CD14-positive monocyte (primary cell): ENCODE measurements at regions not wholly inside any gene's neighbourhood (a gene's known extent, or its start where the extent isn't known, plus 50 kb on each side); places are given as distances from the start of the nearest gene placed in this dataset.

ENCODE experiments used
- DNase-seq, 3 donors: peaks; one replicate each; pipeline ENCODE4 v3.0.0-alpha.2; 2011 to 2022
- H2AFZ ChIP-seq: 2 replicates; pipeline ENCODE4 v1.6.0; 2012; ENCODE audit warnings: mild to moderate bottlenecking, low read depth, low read length, inconsistent platforms; ENCODE audit not compliant: insufficient read depth, poor library complexity, severe bottlenecking
- H3K27ac ChIP-seq, 2 donors: 1 replicate in 1 of 2; 2 replicates in 1 of 2; pipeline ENCODE4 v1.5.1; 2012 to 2013; ENCODE audit warnings: low read length in 2 of 2, control low read depth in 1 of 2, inconsistent platforms in 1 of 2, low read depth in 1 of 2, mild to moderate bottlenecking in 1 of 2
- H3K27me3 ChIP-seq, 2 donors: one replicate each; pipeline versions ENCODE4 v1.6.0 to v1.6.1; 2011 to 2013; ENCODE audit warnings: low read length in 2 of 2; ENCODE audit not compliant: control insufficient read depth in 2 of 2, insufficient read depth in 2 of 2
- H3K36me3 ChIP-seq, 2 donors: replicated peaks in 1 of 2; 1 replicate in 1 of 2; 2 replicates in 1 of 2; pipeline versions ENCODE4 v1.5.1 to v1.6.1; 2012 to 2013; ENCODE audit warnings: low read length in 2 of 2, control low read depth in 1 of 2, inconsistent platforms in 1 of 2, mild to moderate bottlenecking in 1 of 2; ENCODE audit not compliant: insufficient read depth in 2 of 2, control insufficient read depth in 1 of 2
- H3K4me1 ChIP-seq, 2 donors: 1 replicate in 1 of 2; 2 replicates in 1 of 2; pipeline versions ENCODE4 v1.5.1 to v1.6.1; 2012 to 2013; ENCODE audit warnings: low read length in 2 of 2, control low read depth in 1 of 2, inconsistent platforms in 1 of 2, mild to moderate bottlenecking in 1 of 2, moderate library complexity in 1 of 2; ENCODE audit not compliant: insufficient read depth in 2 of 2, control insufficient read depth in 1 of 2
- H3K4me2 ChIP-seq: replicated peaks from 2 replicates; pipeline ENCODE3; 2012; ENCODE audit warnings: low read length, moderate library complexity, mild to moderate bottlenecking; ENCODE audit not compliant: poor library complexity, severe bottlenecking; ENCODE audit errors: extremely low read depth
- H3K4me3 ChIP-seq, 3 experiments: fragments of 200-600 bp in 1 of 3; sonication (generic) in 1 of 3; replicated peaks in 1 of 3; 1 replicate in 2 of 3; 2 replicates in 1 of 3; pipeline ENCODE4 v1.5.1; 2011 to 2013; ENCODE audit warnings: low read length in 3 of 3, mild to moderate bottlenecking in 3 of 3, control low read depth in 2 of 3, low read depth in 2 of 3, inconsistent platforms in 1 of 3, moderate library complexity in 1 of 3
- H3K79me2 ChIP-seq: 2 replicates; pipeline ENCODE4 v1.6.0; 2012; ENCODE audit warnings: mild to moderate bottlenecking, control low read depth, inconsistent platforms, low read length, moderate library complexity; ENCODE audit not compliant: insufficient read depth
- H3K9ac ChIP-seq: 2 replicates; pipeline ENCODE4 v1.6.0; 2017; ENCODE audit warnings: low read length, mild to moderate bottlenecking; ENCODE audit not compliant: insufficient read depth, poor library complexity, severe bottlenecking
- H3K9me3 ChIP-seq, 2 donors: replicated peaks in 1 of 2; 1 replicate in 1 of 2; 2 replicates in 1 of 2; pipeline versions ENCODE4 v1.5.1 to v1.6.1; 2012 to 2013; ENCODE audit warnings: low read length in 2 of 2, control low read depth in 1 of 2; ENCODE audit not compliant: control insufficient read depth in 1 of 2, insufficient read depth in 1 of 2
- H4K20me1 ChIP-seq: 2 replicates; pipeline ENCODE4 v1.6.0; 2012; ENCODE audit warnings: mild to moderate bottlenecking, low read length, control low read depth, moderate library complexity; ENCODE audit not compliant: insufficient read depth
- H3K27ac Mint-ChIP-seq, 7 donors: one replicate each; pipeline ENCODE4 v1.8.0; 2020; ENCODE audit warnings: mild to moderate bottlenecking in 7 of 7, mixed read lengths in 7 of 7, moderate library complexity in 6 of 7, inconsistent platforms in 2 of 7
- H3K27me3 Mint-ChIP-seq, 3 donors: one replicate each; pipeline ENCODE4 v1.8.0; 2021 to 2022; ENCODE audit warnings: low read depth in 3 of 3, mild to moderate bottlenecking in 3 of 3, mixed read lengths in 3 of 3, moderate library complexity in 3 of 3, inconsistent platforms in 1 of 3
- H3K36me3 Mint-ChIP-seq, 2 donors: one replicate each; pipeline ENCODE4 v1.8.0; 2020; ENCODE audit warnings: mixed read lengths in 2 of 2, inconsistent platforms in 1 of 2, mild to moderate bottlenecking in 1 of 2
- H3K4me1 Mint-ChIP-seq: one replicate; pipeline ENCODE4 v1.8.0; 2020; ENCODE audit warnings: mild to moderate bottlenecking, mixed read lengths
- H3K4me3 Mint-ChIP-seq, 2 donors: one replicate each; pipeline ENCODE4 v1.8.0; 2020; ENCODE audit warnings: mild to moderate bottlenecking in 2 of 2, mixed read lengths in 2 of 2, moderate library complexity in 1 of 2
- H3K9me3 Mint-ChIP-seq, 7 donors: one replicate each; pipeline ENCODE4 v1.8.0; 2020 to 2022; ENCODE audit warnings: mixed read lengths in 7 of 7, mild to moderate bottlenecking in 6 of 7, moderate library complexity in 6 of 7, inconsistent platforms in 2 of 7
- WGBS: methylation state at CpG from one replicate; pipeline ENCODE4 v1.1.5; 2013; ENCODE audit warnings: missing lambda C conversion rate; ENCODE audit not compliant: insufficient coverage; 5-methylcytosine and 5-hydroxymethylcytosine counted together
- intact Hi-C, 2 donors: fragments of 100-400 bp; cut with micrococcal nuclease; formaldehyde crosslinking; loops; one replicate each; pipeline versions ENCODE4 v1.15.0 to v1.15.1; 2023
- TF ChIP-seq, protein P1 (sequence below): fragments of 200-600 bp; IDR thresholded peaks from one replicate; pipeline ENCODE4 v1.8.0; 2022; ENCODE audit warnings: antibody characterized with exemption, mild to moderate bottlenecking

DNA sequence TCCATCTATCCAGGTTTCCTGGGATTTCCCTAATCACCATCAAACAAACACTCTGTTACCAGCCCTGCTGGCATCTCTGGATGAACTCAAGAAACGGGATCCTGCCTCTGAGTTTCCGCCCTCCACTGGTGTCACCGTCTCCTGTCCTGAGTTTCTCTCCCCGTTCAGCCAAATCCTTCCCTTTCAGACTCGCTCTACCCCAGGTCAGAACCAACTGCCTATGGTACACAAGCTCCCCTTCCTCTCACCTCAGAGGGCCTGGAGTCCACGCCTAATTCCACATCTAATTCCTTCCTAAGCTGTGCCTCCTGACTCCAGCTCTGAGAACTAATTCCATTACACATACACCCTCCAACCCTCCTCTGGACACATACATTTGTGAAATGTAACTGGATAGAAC lies 96.1 kb downstream of the SHANK2 start:
- no peak overlapping the region for H3K27ac Mint-ChIP-seq
- no peaks in the 10 kb centered on the region for H3K4me1 ChIP-seq
- H3K27me3 Mint-ChIP-seq: peaks cover 22 to 31% (median 26%) of the 10 kb centered on the region in 3 donors
- no peaks in the 10 kb centered on the region for H4K20me1 ChIP-seq
- no peak overlapping the region for H2AFZ ChIP-seq
- H3K9me3 Mint-ChIP-seq: peaks cover 0 to 6% (median 0%) of the 10 kb centered on the region in 7 donors
- no peaks in the 10 kb centered on the region for H3K36me3 Mint-ChIP-seq
- H3K9me3 ChIP-seq: no peaks in the 10 kb centered on the region
- no peak for DNase-seq
- no peak overlapping the region for H3K4me2 ChIP-seq
- no peak overlapping the region for H3K27ac ChIP-seq
- 89% methylated on average over 6 of the region's 6 CpGs for WGBS
- H3K4me3 ChIP-seq: no peak overlapping the region
- H3K4me3 Mint-ChIP-seq: no peak overlapping the region
- no peaks in the 10 kb centered on the region for H3K79me2 ChIP-seq
- no peak overlapping the region for H3K9ac ChIP-seq
- TF ChIP-seq, protein P1, sequence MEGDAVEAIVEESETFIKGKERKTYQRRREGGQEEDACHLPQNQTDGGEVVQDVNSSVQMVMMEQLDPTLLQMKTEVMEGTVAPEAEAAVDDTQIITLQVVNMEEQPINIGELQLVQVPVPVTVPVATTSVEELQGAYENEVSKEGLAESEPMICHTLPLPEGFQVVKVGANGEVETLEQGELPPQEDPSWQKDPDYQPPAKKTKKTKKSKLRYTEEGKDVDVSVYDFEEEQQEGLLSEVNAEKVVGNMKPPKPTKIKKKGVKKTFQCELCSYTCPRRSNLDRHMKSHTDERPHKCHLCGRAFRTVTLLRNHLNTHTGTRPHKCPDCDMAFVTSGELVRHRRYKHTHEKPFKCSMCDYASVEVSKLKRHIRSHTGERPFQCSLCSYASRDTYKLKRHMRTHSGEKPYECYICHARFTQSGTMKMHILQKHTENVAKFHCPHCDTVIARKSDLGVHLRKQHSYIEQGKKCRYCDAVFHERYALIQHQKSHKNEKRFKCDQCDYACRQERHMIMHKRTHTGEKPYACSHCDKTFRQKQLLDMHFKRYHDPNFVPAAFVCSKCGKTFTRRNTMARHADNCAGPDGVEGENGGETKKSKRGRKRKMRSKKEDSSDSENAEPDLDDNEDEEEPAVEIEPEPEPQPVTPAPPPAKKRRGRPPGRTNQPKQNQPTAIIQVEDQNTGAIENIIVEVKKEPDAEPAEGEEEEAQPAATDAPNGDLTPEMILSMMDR: no peak
- intact Hi-C loops: no loop called here
- H3K4me1 Mint-ChIP-seq: no peaks in the 10 kb centered on the region
- no peaks in the 10 kb centered on the region for H3K36me3 ChIP-seq
- H3K27me3 ChIP-seq: peaks cover 0 to 8% of the 10 kb centered on the region in 2 donors

DNA sequence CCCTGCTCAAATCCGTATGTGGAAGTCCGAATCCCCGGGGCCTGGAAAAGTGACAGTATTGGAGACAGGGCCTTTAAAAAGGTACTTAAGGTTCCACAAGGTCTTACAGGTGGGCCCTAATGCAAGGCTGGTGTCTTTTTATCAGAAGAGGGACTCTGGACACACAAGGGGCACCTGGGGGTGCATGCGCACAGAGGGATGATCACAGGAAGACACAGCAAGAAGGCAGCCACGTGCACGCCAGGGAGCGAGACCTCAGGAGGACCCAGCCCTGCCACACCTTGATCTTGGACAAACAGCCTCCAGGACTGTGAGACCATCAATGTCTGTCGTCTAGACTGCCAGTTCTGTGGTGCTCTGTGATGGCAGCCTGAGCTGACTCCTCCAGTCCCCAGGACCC lies 96.5 kb downstream of the SHANK2 start:
- no peak for DNase-seq
- TF ChIP-seq, protein P1: no peak
- Histone ChIP-seq H3K27ac (no peak overlapping the region), H3K9me3 (no peaks in the 10 kb centered on the region), H3K79me2 (no peaks in the 10 kb centered on the region), H3K36me3 (no peaks in the 10 kb centered on the region), H3K27me3 (peaks cover 0 to 8% of the 10 kb centered on the region in 2 donors), H2AFZ (no peak overlapping the region), H3K9ac (no peak overlapping the region), H3K4me2 (no peak overlapping the region), H4K20me1 (no peaks in the 10 kb centered on the region), H3K4me3 (no peak overlapping the region), H3K4me1 (no peaks in the 10 kb centered on the region)
- intact Hi-C loops: no loop called here
- WGBS: 93% methylated on average over 7 of the region's 8 CpGs
- Mint-ChIP-seq H3K4me1 (no peaks in the 10 kb centered on the region), H3K9me3 (peaks cover 0 to 8% (median 0%) of the 10 kb centered on the region in 7 donors), H3K36me3 (no peaks in the 10 kb centered on the region), H3K27ac (no peak overlapping the region), H3K27me3 (peaks cover 22 to 31% (median 27%) of the 10 kb centered on the region in 3 donors), H3K4me3 (no peak overlapping the region)
